ENCODE measurements at regions not wholly inside any gene's neighbourhood (a gene's known extent, or its start where the extent isn't known, plus 50 kb on each side); places are given as distances from the start of the nearest gene placed in this dataset.

DNA sequence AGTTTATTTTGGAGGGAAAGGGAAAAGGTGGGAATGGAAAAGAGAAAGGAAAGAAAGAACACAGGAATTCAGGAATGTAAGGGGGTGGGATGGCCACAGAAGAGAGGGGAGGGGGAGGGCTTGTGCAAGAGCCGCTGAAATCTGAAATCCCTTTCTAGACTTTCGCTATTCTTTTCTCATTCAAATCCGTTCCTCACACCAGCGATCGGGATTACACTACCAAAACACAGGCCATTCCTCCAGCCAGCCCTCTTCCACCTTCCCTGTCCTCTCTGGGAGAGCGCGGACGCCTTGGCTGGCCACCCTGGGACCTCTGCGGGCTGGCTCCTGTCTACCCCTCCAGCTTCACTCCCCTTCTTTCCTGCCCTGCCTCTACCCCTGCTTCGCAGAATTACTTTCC lies 102.3 kb downstream of the CDCA7 start:
- Histone ChIP-seq H3K27ac (ENCODE audit: low read depth, low read length, poor library complexity, severe bottlenecking) (no peak overlapping the region), H3K27me3 (replicated peaks; ENCODE audit: insufficient read depth, low read depth, low read length, poor library complexity) (peaks cover 9% of the 10 kb centered on the region), H3K4me3 (ENCODE audit: low read depth, low read length, poor library complexity, severe bottlenecking) (no peak overlapping the region), H3K36me3 (ENCODE audit: insufficient read depth, low read length, poor library complexity, severe bottlenecking) (no peaks in the 10 kb centered on the region), H3K4me1 (ENCODE audit: insufficient read depth, low read length, poor library complexity, severe bottlenecking) (no peaks in the 10 kb centered on the region), H3K9me3 (ENCODE audit: low read depth, low read length, poor library complexity, severe bottlenecking) (no peaks in the 10 kb centered on the region)
- no peak for TF ChIP-seq EZH2 (IDR thresholded peaks at IDR 0.05; ENCODE audit: borderline replicate concordance, low read depth, low read length, poor library complexity, severe bottlenecking)
- TF ChIP-seq, protein P1, sequence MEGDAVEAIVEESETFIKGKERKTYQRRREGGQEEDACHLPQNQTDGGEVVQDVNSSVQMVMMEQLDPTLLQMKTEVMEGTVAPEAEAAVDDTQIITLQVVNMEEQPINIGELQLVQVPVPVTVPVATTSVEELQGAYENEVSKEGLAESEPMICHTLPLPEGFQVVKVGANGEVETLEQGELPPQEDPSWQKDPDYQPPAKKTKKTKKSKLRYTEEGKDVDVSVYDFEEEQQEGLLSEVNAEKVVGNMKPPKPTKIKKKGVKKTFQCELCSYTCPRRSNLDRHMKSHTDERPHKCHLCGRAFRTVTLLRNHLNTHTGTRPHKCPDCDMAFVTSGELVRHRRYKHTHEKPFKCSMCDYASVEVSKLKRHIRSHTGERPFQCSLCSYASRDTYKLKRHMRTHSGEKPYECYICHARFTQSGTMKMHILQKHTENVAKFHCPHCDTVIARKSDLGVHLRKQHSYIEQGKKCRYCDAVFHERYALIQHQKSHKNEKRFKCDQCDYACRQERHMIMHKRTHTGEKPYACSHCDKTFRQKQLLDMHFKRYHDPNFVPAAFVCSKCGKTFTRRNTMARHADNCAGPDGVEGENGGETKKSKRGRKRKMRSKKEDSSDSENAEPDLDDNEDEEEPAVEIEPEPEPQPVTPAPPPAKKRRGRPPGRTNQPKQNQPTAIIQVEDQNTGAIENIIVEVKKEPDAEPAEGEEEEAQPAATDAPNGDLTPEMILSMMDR (conservative IDR thresholded peaks at IDR 0.05; ENCODE audit: low read depth, low read length) = no peak
- BruUV-seq (replicated peaks) = no TSS peak
- intact Hi-C loops (cut with micrococcal nuclease; ENCODE audit: unreplicated experiment) = no loop called here
- ChIA-PET POLR2A (ENCODE audit: low non-redundant PET) (no interaction called here), CTCF (interaction anchor here (0.8 kb wide), 1 partner anchor 8 kb away, joined by 3 read pairs; no protein-coding TSS in a partner anchor)
- DNase-seq (ENCODE audit: low spot score) = no peak

DNA sequence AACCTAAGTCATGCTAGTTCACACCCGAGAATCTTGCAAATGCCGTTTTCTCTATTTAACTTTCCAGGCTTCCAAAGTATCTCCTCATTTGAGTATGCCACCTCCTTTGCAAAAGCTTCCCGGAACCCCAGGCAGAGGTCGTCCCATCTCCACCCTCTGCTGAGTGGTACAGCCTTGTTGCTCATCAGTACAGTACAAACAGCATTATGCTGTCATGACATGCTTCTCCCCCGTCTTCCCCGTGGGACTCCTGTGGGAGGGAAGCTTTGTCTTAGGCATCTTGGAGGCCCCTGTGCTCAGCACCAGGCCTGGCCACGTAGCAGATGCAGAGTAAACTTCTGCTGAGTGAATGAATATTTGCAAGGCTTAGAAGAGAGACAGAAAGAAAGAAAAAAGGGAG lies 102.7 kb downstream of the CDCA7 start:
- Histone ChIP-seq H3K9me3 (ENCODE audit: low read depth, low read length, poor library complexity, severe bottlenecking) (no peaks in the 10 kb centered on the region), H3K36me3 (ENCODE audit: insufficient read depth, low read length, poor library complexity, severe bottlenecking) (no peaks in the 10 kb centered on the region), H3K4me1 (ENCODE audit: insufficient read depth, low read length, poor library complexity, severe bottlenecking) (no peaks in the 10 kb centered on the region), H3K27me3 (replicated peaks; ENCODE audit: insufficient read depth, low read depth, low read length, poor library complexity) (peaks cover 6% of the 10 kb centered on the region), H3K4me3 (ENCODE audit: low read depth, low read length, poor library complexity, severe bottlenecking) (no peak overlapping the region), H3K27ac (ENCODE audit: low read depth, low read length, poor library complexity, severe bottlenecking) (no peak overlapping the region)
- POLR2A ChIA-PET (ENCODE audit: low non-redundant PET) = no interaction called here
- TF ChIP-seq, protein P1 (conservative IDR thresholded peaks at IDR 0.05; ENCODE audit: low read depth, low read length) = no peak
- no peak for TF ChIP-seq EZH2 (IDR thresholded peaks at IDR 0.05; ENCODE audit: borderline replicate concordance, low read depth, low read length, poor library complexity, severe bottlenecking)
- CTCF ChIA-PET = interaction anchor here (0.8 kb wide), 1 partner anchor 8 kb away, joined by 3 read pairs; no protein-coding TSS in a partner anchor
- intact Hi-C loops (cut with micrococcal nuclease; ENCODE audit: unreplicated experiment) = no loop called here
- BruUV-seq (replicated peaks) = no TSS peak
- no peak for DNase-seq (ENCODE audit: low spot score)

DNA sequence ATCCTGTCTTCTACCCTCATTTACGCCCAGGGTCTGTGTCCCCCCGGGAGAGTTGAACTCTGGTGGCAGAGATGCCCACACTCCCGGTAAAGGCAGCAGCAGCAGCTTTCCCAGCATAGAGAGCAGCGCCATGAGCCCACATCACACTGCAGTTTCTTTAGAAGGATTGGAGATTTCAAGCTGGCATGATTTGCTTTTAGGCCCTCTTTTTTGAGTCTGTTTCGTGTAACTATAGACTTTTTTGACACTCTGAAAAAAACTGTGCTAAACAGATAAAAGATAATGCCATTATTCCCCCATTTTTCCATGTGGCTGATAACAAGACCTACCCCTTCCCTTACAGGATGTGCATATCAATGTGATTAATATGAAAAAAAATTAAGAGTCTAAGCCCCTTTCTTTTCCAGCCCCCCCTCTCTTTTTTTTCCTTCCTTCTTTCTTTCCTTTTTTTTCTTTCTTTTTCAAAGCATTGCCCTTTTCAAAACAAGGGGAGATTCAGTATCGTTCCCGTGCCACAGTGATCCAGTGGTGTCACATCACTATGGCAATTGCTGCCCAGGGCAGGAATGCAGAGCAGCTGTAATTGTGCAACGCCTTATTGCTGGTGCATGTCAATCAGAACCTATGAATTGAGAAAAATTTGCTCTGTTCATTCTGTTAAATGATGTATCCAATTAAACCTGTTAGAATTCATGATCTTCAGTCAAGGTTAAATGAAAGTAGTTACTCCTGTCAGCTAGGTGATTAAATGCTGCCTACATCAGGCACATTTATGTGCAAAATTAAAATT lies 104.5 kb downstream of the CDCA7 start:
- DNase-seq (ENCODE audit: low spot score) = no peak
- Histone ChIP-seq H3K27ac (ENCODE audit: low read depth, low read length, poor library complexity, severe bottlenecking) (no peak overlapping the region), H3K36me3 (ENCODE audit: insufficient read depth, low read length, poor library complexity, severe bottlenecking) (no peaks in the 10 kb centered on the region), H3K27me3 (replicated peaks; ENCODE audit: insufficient read depth, low read depth, low read length, poor library complexity) (peaks cover 6% of the 10 kb centered on the region), H3K4me1 (ENCODE audit: insufficient read depth, low read length, poor library complexity, severe bottlenecking) (no peaks in the 10 kb centered on the region), H3K4me3 (ENCODE audit: low read depth, low read length, poor library complexity, severe bottlenecking) (no peak overlapping the region), H3K9me3 (ENCODE audit: low read depth, low read length, poor library complexity, severe bottlenecking) (no peaks in the 10 kb centered on the region)
- intact Hi-C loops (cut with micrococcal nuclease; ENCODE audit: unreplicated experiment) = no loop called here
- TF ChIP-seq EZH2 (IDR thresholded peaks at IDR 0.05; ENCODE audit: borderline replicate concordance, low read depth, low read length, poor library complexity, severe bottlenecking) = no peak
- no TSS peak for BruUV-seq (replicated peaks)
- ChIA-PET CTCF (no interaction called here), POLR2A (ENCODE audit: low non-redundant PET) (interaction anchor here (0.6 kb wide), 1 partner anchor 141 kb away, joined by 3 read pairs; no protein-coding TSS in a partner anchor)

Data from A673 (cell line).